ENCODE measurements at regions not wholly inside any gene's neighbourhood (a gene's known extent, or its start where the extent isn't known, plus 50 kb on each side); places are given as distances from the start of the nearest gene placed in this dataset.

- ATAC-seq (replicated peaks in 1 of 4) (no peak), DNase-seq (no peak)
- Histone ChIP-seq H3K4me1 (ENCODE audit: control insufficient read depth in 1 of 2, extremely low read depth in 1 of 2, insufficient read depth in 2 of 2, low read length in 2 of 2) (peaks cover 25 to 28% of the 10 kb centered on the region in 2 experiments), H3K27me3 (replicated peaks in 1 of 2; ENCODE audit: control insufficient read depth in 2 of 2, extremely low read depth in 1 of 2, insufficient read depth in 2 of 2, low read length in 1 of 2) (no peaks in the 10 kb centered on the region), H3K36me3 (ENCODE audit: control insufficient read depth in 2 of 2, extremely low read depth in 1 of 2, insufficient read depth in 1 of 2, low read length in 1 of 2) (peaks cover 0 to 2% of the 10 kb centered on the region in 2 donors), H3K9me3 (no peaks in the 10 kb centered on the region), H3K27ac (ENCODE audit: low read length) (no peak overlapping the region), H3K4me3 (ENCODE audit: control insufficient read depth in 1 of 2, extremely low read depth in 1 of 2, low read length in 1 of 2) (no peak overlapping the region)
- 98% methylated on average over 5 of the region's 5 CpGs for WGBS (ENCODE audit: insufficient coverage)
- Mint-ChIP-seq H3K9me3 (peaks cover 0 to 3% (median 0%) of the 10 kb centered on the region in 3 donors), H3K27me3 (no peaks in the 10 kb centered on the region), H3K4me3 (peak overlapping the region in 1 of 3 donors; percentile 3), H3K4me1 (peaks cover 94 to 97% (median 96%) of the 10 kb centered on the region in 3 donors), H3K36me3 (peaks cover 44% of the 10 kb centered on the region), H3K27ac (peak overlapping the region in 1 of 2 donors; percentile 9)
- POLR2A ChIA-PET = interaction anchor here in 1 of 2 donors (0.7 to 1.0 kb wide), 2 partner anchors 13 to 1298 kb away, joined by 3 read pairs; no protein-coding TSS in a partner anchor
- CTCF ChIA-PET = no interaction called here
Measured at GRCh38 chr13:74052402-74052928, 81.7 kb downstream of the KLF12 start.

- ATAC-seq (replicated peaks in 1 of 4) = no peak
- CTCF ChIA-PET = interaction anchor here in 1 of 2 donors (0.5 to 1.6 kb wide), 3 partner anchors 209 to 238 kb away, joined by 3 to 5 read pairs (median 3); no protein-coding TSS in a partner anchor
- Mint-ChIP-seq H3K4me1 (peaks cover 82 to 85% (median 82%) of the 10 kb centered on the region in 3 donors), H3K27me3 (no peaks in the 10 kb centered on the region), H3K27ac (peak overlapping the region; percentile 23 to 60), H3K4me3 (no peak overlapping the region), H3K36me3 (peaks cover 45% of the 10 kb centered on the region), H3K9me3 (peaks cover 0 to 3% (median 0%) of the 10 kb centered on the region in 3 donors)
- Histone ChIP-seq H3K27me3 (replicated peaks in 1 of 2; ENCODE audit: control insufficient read depth in 2 of 2, extremely low read depth in 1 of 2, insufficient read depth in 2 of 2, low read length in 1 of 2) (no peaks in the 10 kb centered on the region), H3K27ac (ENCODE audit: low read length) (no peak overlapping the region), H3K36me3 (ENCODE audit: control insufficient read depth in 2 of 2, extremely low read depth in 1 of 2, insufficient read depth in 1 of 2, low read length in 1 of 2) (peaks cover 0 to 6% of the 10 kb centered on the region in 2 donors), H3K4me3 (ENCODE audit: control insufficient read depth in 1 of 2, extremely low read depth in 1 of 2, low read length in 1 of 2) (no peak overlapping the region), H3K9me3 (no peaks in the 10 kb centered on the region), H3K4me1 (ENCODE audit: control insufficient read depth in 1 of 2, extremely low read depth in 1 of 2, insufficient read depth in 2 of 2, low read length in 2 of 2) (peaks cover 13 to 18% of the 10 kb centered on the region in 2 experiments)
- no peak for DNase-seq
- WGBS (ENCODE audit: insufficient coverage) = 100% methylated on average over 1 of the region's 5 CpGs
- POLR2A ChIA-PET = interaction anchor here in 1 of 2 donors (0.7 kb wide), 1 partner anchor 1111 kb away, joined by 3 read pairs; no protein-coding TSS in a partner anchor
Measured at GRCh38 chr13:74048756-74049155, 85.4 kb downstream of the KLF12 start.

- H3K9me3 ChIP-seq = no peaks in the 10 kb centered on the region
- H3K36me3 Mint-ChIP-seq = peaks cover 42% of the 10 kb centered on the region
- H3K27me3 ChIP-seq (replicated peaks in 1 of 2; ENCODE audit: control insufficient read depth in 2 of 2, extremely low read depth in 1 of 2, insufficient read depth in 2 of 2, low read length in 1 of 2) = no peaks in the 10 kb centered on the region
- ChIA-PET POLR2A (interaction anchor here (0.6 to 0.7 kb wide), 2 partner anchors 121 to 1110 kb away, joined by 3 read pairs; no protein-coding TSS in a partner anchor), CTCF (interaction anchor here in 1 of 2 donors (0.7 to 1.6 kb wide), 2 partner anchors 9 to 239 kb away, joined by 3 to 5 read pairs; no protein-coding TSS in a partner anchor)
- peaks cover 83 to 84% (median 83%) of the 10 kb centered on the region in 3 donors for H3K4me1 Mint-ChIP-seq
- H3K4me1 ChIP-seq (ENCODE audit: control insufficient read depth in 1 of 2, extremely low read depth in 1 of 2, insufficient read depth in 2 of 2, low read length in 2 of 2) = peaks cover 13 to 18% of the 10 kb centered on the region in 2 experiments
- WGBS (ENCODE audit: insufficient coverage) = 90% methylated on average over 2 of the region's 4 CpGs
- no peaks in the 10 kb centered on the region for H3K27me3 Mint-ChIP-seq
- H3K4me3 Mint-ChIP-seq = no peak overlapping the region
- DNase-seq (no peak), ATAC-seq (replicated peaks in 1 of 4) (no peak)
- no peak overlapping the region for H3K27ac ChIP-seq (ENCODE audit: low read length)
- H3K27ac Mint-ChIP-seq = peak overlapping the region; percentile 28 to 46
- peaks cover 0 to 6% of the 10 kb centered on the region in 2 donors for H3K36me3 ChIP-seq (ENCODE audit: control insufficient read depth in 2 of 2, extremely low read depth in 1 of 2, insufficient read depth in 1 of 2, low read length in 1 of 2)
- H3K4me3 ChIP-seq (ENCODE audit: control insufficient read depth in 1 of 2, extremely low read depth in 1 of 2, low read length in 1 of 2) = no peak overlapping the region
- peaks cover 0 to 3% (median 0%) of the 10 kb centered on the region in 3 donors for H3K9me3 Mint-ChIP-seq
Measured at GRCh38 chr13:74047931-74048600, 86.1 kb downstream of the KLF12 start.

- ChIA-PET POLR2A (interaction anchor here in 1 of 2 donors (0.6 kb wide), 1 partner anchor 13 kb away, joined by 4 read pairs; no protein-coding TSS in a partner anchor), CTCF (no interaction called here)
Measured at GRCh38 chr13:74046431-74046830, 87.8 kb downstream of the KLF12 start.

GRCh38 chr13:74045583-74045982 is 88.6 kb downstream of the KLF12 start:
- Histone ChIP-seq H3K36me3 (ENCODE audit: control insufficient read depth in 2 of 2, extremely low read depth in 1 of 2, insufficient read depth in 1 of 2, low read length in 1 of 2) (peaks cover 0 to 6% of the 10 kb centered on the region in 2 donors), H3K4me1 (ENCODE audit: control insufficient read depth in 1 of 2, extremely low read depth in 1 of 2, insufficient read depth in 2 of 2, low read length in 2 of 2) (peaks cover 7 to 8% of the 10 kb centered on the region in 2 experiments), H3K9me3 (no peaks in the 10 kb centered on the region), H3K4me3 (ENCODE audit: control insufficient read depth in 1 of 2, extremely low read depth in 1 of 2, low read length in 1 of 2) (no peak overlapping the region), H3K27me3 (replicated peaks in 1 of 2; ENCODE audit: control insufficient read depth in 2 of 2, extremely low read depth in 1 of 2, insufficient read depth in 2 of 2, low read length in 1 of 2) (no peaks in the 10 kb centered on the region), H3K27ac (ENCODE audit: low read length) (no peak overlapping the region)
- H3K36me3 Mint-ChIP-seq = peaks cover 35% of the 10 kb centered on the region
- 100% methylated on average over 1 of the region's 6 CpGs for WGBS (ENCODE audit: insufficient coverage)
- ChIA-PET POLR2A (interaction anchor here (0.6 to 0.7 kb wide), 3 partner anchors 12 to 977 kb away, joined by 3 to 8 read pairs (median 4); no protein-coding TSS in a partner anchor), CTCF (interaction anchor here in 1 of 2 donors (0.6 kb wide), 1 partner anchor 10 kb away, joined by 3 read pairs; no protein-coding TSS in a partner anchor)
- no peaks in the 10 kb centered on the region for H3K9me3 Mint-ChIP-seq
- H3K27ac Mint-ChIP-seq = no peak overlapping the region
- H3K27me3 Mint-ChIP-seq = no peaks in the 10 kb centered on the region
- peaks cover 81 to 85% (median 84%) of the 10 kb centered on the region in 3 donors for H3K4me1 Mint-ChIP-seq
- no peak overlapping the region for H3K4me3 Mint-ChIP-seq
- DNase-seq (no peak), ATAC-seq (replicated peaks in 1 of 4) (no peak)

More at GRCh38 chr13:74046431-74046830, 87.8 kb downstream of the KLF12 start:
- ATAC-seq (replicated peaks in 1 of 4) = no peak
- H3K36me3 Mint-ChIP-seq = peaks cover 38% of the 10 kb centered on the region
- H3K36me3 ChIP-seq (ENCODE audit: control insufficient read depth in 2 of 2, extremely low read depth in 1 of 2, insufficient read depth in 1 of 2, low read length in 1 of 2) = peaks cover 0 to 6% of the 10 kb centered on the region in 2 donors
- no peaks in the 10 kb centered on the region for H3K9me3 Mint-ChIP-seq
- no peak overlapping the region for H3K27ac ChIP-seq (ENCODE audit: low read length)
- no peaks in the 10 kb centered on the region for H3K27me3 ChIP-seq (replicated peaks in 1 of 2; ENCODE audit: control insufficient read depth in 2 of 2, extremely low read depth in 1 of 2, insufficient read depth in 2 of 2, low read length in 1 of 2)
- H3K27me3 Mint-ChIP-seq = no peaks in the 10 kb centered on the region
- peaks cover 11 to 13% of the 10 kb centered on the region in 2 experiments for H3K4me1 ChIP-seq (ENCODE audit: control insufficient read depth in 1 of 2, extremely low read depth in 1 of 2, insufficient read depth in 2 of 2, low read length in 2 of 2)
- H3K4me3 Mint-ChIP-seq = no peak overlapping the region
- H3K27ac Mint-ChIP-seq = no peak overlapping the region
- no peaks in the 10 kb centered on the region for H3K9me3 ChIP-seq
- DNase-seq = no peak
- no peak overlapping the region for H3K4me3 ChIP-seq (ENCODE audit: control insufficient read depth in 1 of 2, extremely low read depth in 1 of 2, low read length in 1 of 2)
- peaks cover 81 to 85% (median 84%) of the 10 kb centered on the region in 3 donors for H3K4me1 Mint-ChIP-seq

- H3K27me3 Mint-ChIP-seq = no peaks in the 10 kb centered on the region
- peaks cover 0 to 4% of the 10 kb centered on the region in 2 donors for H3K36me3 ChIP-seq (ENCODE audit: control insufficient read depth in 2 of 2, extremely low read depth in 1 of 2, insufficient read depth in 1 of 2, low read length in 1 of 2)
- H3K9me3 Mint-ChIP-seq = no peaks in the 10 kb centered on the region
- DNase-seq = no peak
- peaks cover 19% of the 10 kb centered on the region for H3K36me3 Mint-ChIP-seq
- no peaks in the 10 kb centered on the region for H3K27me3 ChIP-seq (replicated peaks in 1 of 2; ENCODE audit: control insufficient read depth in 2 of 2, extremely low read depth in 1 of 2, insufficient read depth in 2 of 2, low read length in 1 of 2)
- no peak overlapping the region for H3K27ac Mint-ChIP-seq
- H3K4me1 Mint-ChIP-seq = peaks cover 71 to 82% (median 80%) of the 10 kb centered on the region in 3 donors
- H3K9me3 ChIP-seq = no peaks in the 10 kb centered on the region
- POLR2A ChIA-PET = no interaction called here
- no peak overlapping the region for H3K4me3 Mint-ChIP-seq
- H3K4me3 ChIP-seq (ENCODE audit: control insufficient read depth in 1 of 2, extremely low read depth in 1 of 2, low read length in 1 of 2) = no peak overlapping the region
- no peak overlapping the region for H3K27ac ChIP-seq (ENCODE audit: low read length)
- CTCF ChIA-PET = interaction anchor here in 1 of 2 donors (0.5 kb wide), 1 partner anchor 1248 kb away, joined by 3 read pairs; no protein-coding TSS in a partner anchor
- no CpG with 5 or more reads among the region's 5 CpGs for WGBS (ENCODE audit: insufficient coverage)
- no peak for ATAC-seq (replicated peaks in 1 of 4)
- H3K4me1 ChIP-seq (ENCODE audit: control insufficient read depth in 1 of 2, extremely low read depth in 1 of 2, insufficient read depth in 2 of 2, low read length in 2 of 2) = peaks cover 0 to 7% of the 10 kb centered on the region in 2 experiments
Measured at GRCh38 chr13:74043237-74043636, 91.0 kb downstream of the KLF12 start.

Measured in T-cell (primary cell).